ENCODE measurements at regions not wholly inside any gene's neighbourhood (a gene's known extent, or its start where the extent isn't known, plus 50 kb on each side); places are given as distances from the start of the nearest gene placed in this dataset.
A peak's percentile ranks its signal among the peaks of the same experiment; 100 is the strongest.

- no peaks in the 10 kb centered on the region for H3K9me3 ChIP-seq
- TF ChIP-seq, protein P1, sequence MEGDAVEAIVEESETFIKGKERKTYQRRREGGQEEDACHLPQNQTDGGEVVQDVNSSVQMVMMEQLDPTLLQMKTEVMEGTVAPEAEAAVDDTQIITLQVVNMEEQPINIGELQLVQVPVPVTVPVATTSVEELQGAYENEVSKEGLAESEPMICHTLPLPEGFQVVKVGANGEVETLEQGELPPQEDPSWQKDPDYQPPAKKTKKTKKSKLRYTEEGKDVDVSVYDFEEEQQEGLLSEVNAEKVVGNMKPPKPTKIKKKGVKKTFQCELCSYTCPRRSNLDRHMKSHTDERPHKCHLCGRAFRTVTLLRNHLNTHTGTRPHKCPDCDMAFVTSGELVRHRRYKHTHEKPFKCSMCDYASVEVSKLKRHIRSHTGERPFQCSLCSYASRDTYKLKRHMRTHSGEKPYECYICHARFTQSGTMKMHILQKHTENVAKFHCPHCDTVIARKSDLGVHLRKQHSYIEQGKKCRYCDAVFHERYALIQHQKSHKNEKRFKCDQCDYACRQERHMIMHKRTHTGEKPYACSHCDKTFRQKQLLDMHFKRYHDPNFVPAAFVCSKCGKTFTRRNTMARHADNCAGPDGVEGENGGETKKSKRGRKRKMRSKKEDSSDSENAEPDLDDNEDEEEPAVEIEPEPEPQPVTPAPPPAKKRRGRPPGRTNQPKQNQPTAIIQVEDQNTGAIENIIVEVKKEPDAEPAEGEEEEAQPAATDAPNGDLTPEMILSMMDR (IDR thresholded peaks at IDR 0.05), result no peak
- FAIRE-seq (no peak), ATAC-seq (no peak), DNase-seq (no peak)
- intact Hi-C loops (cut with DNase I), result no loop called here
- H3K4me1 ChIP-seq, result no peaks in the 10 kb centered on the region
- H3K4me3 ChIP-seq, result no peak overlapping the region
- no peaks in the 10 kb centered on the region for H3K27me3 ChIP-seq
- WGBS, 2 donors, result 50 to 56% methylated on average over 4 of the region's 4 CpGs
- H3K27ac ChIP-seq, result no peak overlapping the region
- H3K36me3 ChIP-seq, result no peaks in the 10 kb centered on the region
These were observed 189.9 kb upstream of the SNX7 start for GRCh38 chr1:98471633-98472032.

- no peaks in the 10 kb centered on the region for H3K9me3 ChIP-seq
- no peaks in the 10 kb centered on the region for H3K36me3 ChIP-seq
- 8% methylated on average over 2 of the region's 2 CpGs for WGBS, 2 donors
- ATAC-seq (peak in 2 of 4 donors; percentile 60 to 65), FAIRE-seq (peak; percentile 37), DNase-seq (no peak)
- no peak overlapping the region for H3K4me3 ChIP-seq
- no peaks in the 10 kb centered on the region for H3K27me3 ChIP-seq
- intact Hi-C loops (cut with DNase I), result no loop called here
- H3K4me1 ChIP-seq, result no peaks in the 10 kb centered on the region
- TF ChIP-seq, protein P1 (IDR thresholded peaks at IDR 0.05), result peak; percentile 19 to 63 (median 56)
- no peak overlapping the region for H3K27ac ChIP-seq
These were observed 193.3 kb upstream of the SNX7 start for GRCh38 chr1:98468111-98468717.

DNA sequence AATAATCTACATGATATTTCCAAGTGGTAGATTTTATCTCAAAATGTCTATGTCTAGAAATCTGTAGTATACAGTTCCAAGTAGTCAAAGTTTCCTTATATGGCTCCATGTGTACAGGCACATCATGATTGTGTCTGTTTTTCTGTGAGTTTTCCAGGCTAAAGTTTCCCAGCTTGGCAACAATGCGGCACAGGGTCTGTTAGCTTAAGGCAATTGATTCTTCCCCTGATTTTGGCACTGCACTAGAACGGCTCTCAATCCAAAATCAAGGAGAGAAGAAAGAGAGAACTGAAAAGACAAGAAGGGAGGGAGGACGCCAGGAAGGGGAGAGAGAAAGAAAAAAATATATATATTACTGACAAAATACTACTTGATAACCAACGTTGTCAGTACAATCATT lies 193.9 kb upstream of the SNX7 start:
- no peak overlapping the region for H3K27ac ChIP-seq
- ATAC-seq, result no peak
- no peaks in the 10 kb centered on the region for H3K4me1 ChIP-seq
- H3K9me3 ChIP-seq, result no peaks in the 10 kb centered on the region
- no peaks in the 10 kb centered on the region for H3K27me3 ChIP-seq
- H3K4me3 ChIP-seq, result no peak overlapping the region
- intact Hi-C loops (cut with DNase I), result no loop called here
- TF ChIP-seq, protein P1 (IDR thresholded peaks at IDR 0.05), result no peak
- no peak for DNase-seq
- FAIRE-seq, result no peak
- H3K36me3 ChIP-seq, result no peaks in the 10 kb centered on the region
- WGBS, 2 donors, result 25 to 33% methylated on average over 4 of the region's 4 CpGs

- DNase-seq, result no peak
- no peak for FAIRE-seq
- Histone ChIP-seq H3K4me3 (no peak overlapping the region), H3K27me3 (no peaks in the 10 kb centered on the region), H3K9me3 (no peaks in the 10 kb centered on the region), H3K36me3 (no peaks in the 10 kb centered on the region), H3K27ac (no peak overlapping the region), H3K4me1 (no peaks in the 10 kb centered on the region)
- TF ChIP-seq, protein P1 (IDR thresholded peaks at IDR 0.05), result no peak
- no peak for ATAC-seq
- intact Hi-C loops (cut with DNase I), result no loop called here
These were observed 194.4 kb upstream of the SNX7 start for GRCh38 chr1:98467122-98467521.

DNA sequence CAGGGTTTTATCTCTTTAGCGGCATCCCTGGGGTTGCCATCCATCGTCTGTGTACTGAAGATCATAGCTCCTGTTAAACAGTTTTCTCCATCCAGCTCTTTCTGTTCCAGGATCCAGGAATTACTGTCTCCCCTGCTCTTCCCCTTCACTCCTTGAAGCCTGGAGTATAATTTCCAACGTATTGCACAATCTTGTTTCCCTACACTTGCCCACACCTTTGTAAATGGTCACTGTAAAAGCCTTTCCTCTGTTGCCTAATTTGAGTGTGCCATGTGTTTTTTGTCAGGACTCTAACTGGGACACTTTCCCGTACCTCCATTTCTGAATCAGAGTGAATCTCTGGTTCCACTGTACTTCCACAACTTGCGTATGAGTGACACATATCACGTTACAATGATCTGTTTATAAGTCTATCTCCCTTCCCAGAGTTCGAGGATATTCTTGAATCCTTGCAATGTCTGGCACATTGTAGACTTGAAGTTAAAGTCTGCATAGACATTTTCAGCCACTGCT lies 199.6 kb upstream of the SNX7 start:
- no peak for FAIRE-seq
- no peak for ATAC-seq
- no peak for DNase-seq
- Histone ChIP-seq H3K36me3 (no peaks in the 10 kb centered on the region), H3K4me3 (no peak overlapping the region), H3K27ac (no peak overlapping the region), H3K27me3 (peaks cover 0 to 4% (median 0%) of the 10 kb centered on the region in 4 donors), H3K9me3 (no peaks in the 10 kb centered on the region), H3K4me1 (no peaks in the 10 kb centered on the region)
- intact Hi-C loops (cut with DNase I), result no loop called here
- WGBS, 2 donors, result 69 to 77% methylated on average over 7 of the region's 7 CpGs
- TF ChIP-seq, protein P1 (IDR thresholded peaks at IDR 0.05), result no peak

Measured in pancreas (tissue), 10 donors.